Endothelial cell of umbilical vein (primary cell): ENCODE measurements at regions not wholly inside any gene's neighbourhood (a gene's known extent, or its start where the extent isn't known, plus 50 kb on each side); places are given as distances from the start of the nearest gene placed in this dataset.

Experiments
- BruUV-seq: library from RNA; stranded (reverse); fragments of 400-500 nt; replicated peaks from 2 replicates; lab custom pipeline; 2021; lab: Mats Ljungman, UMichigan
- CTCF ChIA-PET: fragments of 300-600, 350-600 bp; sonication (Branson Sonifier 250); formaldehyde crosslinking; loops from one replicate; lab custom pipeline; 2021; ENCODE audit warnings: antibody characterized with exemption, inconsistent platforms; lab: Charles Lee
- POLR2A ChIA-PET: fragments of 300-600, 350-600 bp; sonication (Branson Sonifier 250); formaldehyde crosslinking; loops from one replicate; lab custom pipeline; 2021; ENCODE audit warnings: antibody characterized with exemption, inconsistent platforms; lab: Charles Lee
- DNase-seq: peaks from one replicate; pipeline ENCODE4 v3.0.0-alpha.2; 2011; ENCODE audit warnings: low read depth, low spot score
- FAIRE-seq: peaks from 2 replicates; lab custom pipeline; 2011; peaks lifted over from hg19 to GRCh38; lab: Jason Lieb, UNC
- H2AFZ ChIP-seq: 2 replicates; pipeline ENCODE4 v1.6.0; 2012; ENCODE audit warnings: low read depth, low read length, control low read depth, inconsistent platforms
- H3K27ac ChIP-seq: 2 replicates; pipeline ENCODE4 v1.5.1; 2011; ENCODE audit warnings: low read depth, mild to moderate bottlenecking, control low read depth, low read length, moderate library complexity; ENCODE audit not compliant: insufficient read depth
- H3K27me3 ChIP-seq, 2 experiments: 2 replicates each; pipeline versions ENCODE4 v1.6.0 to v1.6.1; 2011; ENCODE audit warnings: low read length in 2 of 2, mixed read lengths in 1 of 2; ENCODE audit not compliant: control insufficient read depth in 2 of 2, insufficient read depth in 2 of 2
- H3K36me3 ChIP-seq, 2 experiments: 2 replicates in 1 of 2; 3 replicates in 1 of 2; pipeline ENCODE4 v1.5.1; 2011; ENCODE audit warnings: low read length in 2 of 2, mild to moderate bottlenecking in 1 of 2, moderate library complexity in 1 of 2; ENCODE audit not compliant: control insufficient read depth in 2 of 2, insufficient read depth in 2 of 2; ENCODE audit errors: extremely low read depth in 1 of 2
- H3K4me1 ChIP-seq: 3 replicates; pipeline ENCODE4 v1.5.1; 2011; ENCODE audit warnings: mild to moderate bottlenecking, low read length; ENCODE audit not compliant: control insufficient read depth, insufficient read depth; ENCODE audit errors: extremely low read depth
- H3K4me2 ChIP-seq: 2 replicates; pipeline ENCODE4 v1.6.1; 2011; ENCODE audit warnings: low read length, control low read depth, mixed read lengths; ENCODE audit not compliant: insufficient read depth
- H3K4me3 ChIP-seq, 3 experiments: fragments of 200-600 bp in 1 of 3; sonication (generic), shearing (Covaris generic) in 1 of 3; replicated peaks in 1 of 3; 2 replicates each; pipeline ENCODE4 v1.5.1; 2011 to 2016; ENCODE audit warnings: control low read depth in 3 of 3, low read length in 3 of 3, mild to moderate bottlenecking in 2 of 3, inconsistent platforms in 1 of 3, low read depth in 1 of 3, moderate library complexity in 1 of 3; ENCODE audit not compliant: insufficient read depth in 1 of 3
- H3K79me2 ChIP-seq: 2 replicates; pipeline ENCODE4 v1.6.0; 2012; ENCODE audit warnings: low read length, inconsistent platforms; ENCODE audit not compliant: control insufficient read depth, insufficient read depth
- H3K9ac ChIP-seq: replicated peaks from 2 replicates; pipeline ENCODE3; 2011; ENCODE audit warnings: low read length, control low read depth; ENCODE audit not compliant: insufficient read depth; ENCODE audit errors: extremely low read depth
- H3K9me1 ChIP-seq: replicated peaks from 3 replicates; pipeline ENCODE4 v1.6.0; 2011; ENCODE audit warnings: mild to moderate bottlenecking, low read length; ENCODE audit not compliant: control insufficient read depth, insufficient read depth; ENCODE audit errors: extremely low read depth
- H3K9me3 ChIP-seq: replicated peaks from 2 replicates; pipeline ENCODE4 v1.5.1; 2012; ENCODE audit warnings: low read length, inconsistent platforms; ENCODE audit not compliant: control insufficient read depth, insufficient read depth
- H4K20me1 ChIP-seq: replicated peaks from 2 replicates; pipeline ENCODE3; 2011; ENCODE audit warnings: mild to moderate bottlenecking, low read length; ENCODE audit not compliant: control insufficient read depth, insufficient read depth; ENCODE audit errors: extremely low read depth
- EZH2 ChIP-seq: IDR thresholded peaks from 2 replicates; pipeline ENCODE4 v1.6.1; 2012; ENCODE audit warnings: borderline replicate concordance, low read depth, mild to moderate bottlenecking, moderate library complexity, low read length, inconsistent platforms; ENCODE audit not compliant: severe bottlenecking
- FOS ChIP-seq: IDR thresholded peaks from 2 replicates; pipeline ENCODE4 v1.6.1; 2011; ENCODE audit warnings: mild to moderate bottlenecking, low read length, moderate library complexity, borderline replicate concordance; ENCODE audit not compliant: insufficient read depth
- GATA2 ChIP-seq: IDR thresholded peaks from 2 replicates; pipeline ENCODE4 v1.7.0; 2011; ENCODE audit warnings: low read depth, mild to moderate bottlenecking, moderate library complexity, mixed read lengths, low read length; ENCODE audit not compliant: insufficient read length, insufficient read depth
- JUN ChIP-seq: IDR thresholded peaks from 2 replicates; pipeline ENCODE4 v1.6.1; 2011; ENCODE audit warnings: borderline replicate concordance, low read depth; ENCODE audit not compliant: insufficient read length, insufficient read depth
- MYC ChIP-seq: IDR thresholded peaks from one replicate; pipeline ENCODE4 v1.6.1; 2011; ENCODE audit warnings: mild to moderate bottlenecking, low read depth, low read length
- POLR2A ChIP-seq: IDR thresholded peaks from 2 replicates; pipeline ENCODE4 v1.6.1; 2012; ENCODE audit warnings: low read depth, mild to moderate bottlenecking, control low read depth, low read length
- POLR2AphosphoS5 ChIP-seq: IDR thresholded peaks from 2 replicates; pipeline ENCODE4 v1.6.1; 2012; ENCODE audit warnings: low read depth, mild to moderate bottlenecking, control low read depth, low read length, moderate library complexity; ENCODE audit not compliant: insufficient read depth
- dilution Hi-C: fragments of 300-500 bp; cut with MboI; formaldehyde crosslinking; loops from one replicate; pipeline ENCODE4 v1.15.0; 2019; ENCODE audit warnings: low sequenced_read_pairs; ENCODE audit not compliant: extremely low pct_ligation_motif_present
- intact Hi-C: fragments of 100-400 bp; cut with micrococcal nuclease; formaldehyde crosslinking; loops from one replicate; pipeline ENCODE4 v1.10.0; 2022
- TF ChIP-seq, protein P1 (sequence below): IDR thresholded peaks from 2 replicates; pipeline ENCODE4 v1.6.1; 2011; ENCODE audit not compliant: insufficient read depth, insufficient read length
- TF ChIP-seq, protein P2 (sequence below), 2 donors: IDR thresholded peaks; 1 replicate in 1 of 2; 2 replicates in 1 of 2; pipeline ENCODE4 v1.5.1; 2011; ENCODE audit warnings: low read length in 2 of 2, mild to moderate bottlenecking in 2 of 2, moderate library complexity in 2 of 2, control low read depth in 1 of 2, inconsistent platforms in 1 of 2, low read depth in 1 of 2; ENCODE audit not compliant: insufficient read depth in 1 of 2; ENCODE audit errors: extremely low read depth in 1 of 2

DNA sequence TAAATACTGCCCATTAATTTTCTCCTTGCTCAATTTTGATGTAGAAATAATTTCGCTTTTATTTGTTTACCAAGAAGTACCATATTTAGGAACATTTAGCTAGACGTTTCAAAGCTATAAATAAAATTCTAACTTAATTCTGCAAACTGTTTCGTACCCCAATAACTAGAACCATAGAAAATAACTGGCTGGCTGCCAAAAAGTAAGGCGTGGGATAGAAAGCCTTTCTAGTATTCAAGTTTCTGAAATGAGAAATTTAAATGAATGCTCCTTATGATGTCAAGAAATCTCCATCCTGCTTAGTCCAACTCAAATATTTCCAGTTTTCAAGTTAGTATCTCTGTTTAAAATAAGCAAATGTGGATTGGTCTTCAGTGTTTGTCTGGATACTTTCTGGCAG, 167.4 kb downstream of the FBXO8 start:
- no peak for FAIRE-seq
- peaks cover 2 to 9% of the 10 kb centered on the region in 2 experiments for H3K27me3 ChIP-seq
- no peak for DNase-seq
- no peaks in the 10 kb centered on the region for H3K9me1 ChIP-seq
- H3K27ac ChIP-seq, result no peak overlapping the region
- no peak overlapping the region for H3K4me2 ChIP-seq
- CTCF ChIA-PET, result no interaction called here
- TF ChIP-seq POLR2A, result no peak
- TF ChIP-seq POLR2AphosphoS5, result no peak
- no peak for TF ChIP-seq FOS
- no peak for TF ChIP-seq JUN
- TF ChIP-seq, protein P1, sequence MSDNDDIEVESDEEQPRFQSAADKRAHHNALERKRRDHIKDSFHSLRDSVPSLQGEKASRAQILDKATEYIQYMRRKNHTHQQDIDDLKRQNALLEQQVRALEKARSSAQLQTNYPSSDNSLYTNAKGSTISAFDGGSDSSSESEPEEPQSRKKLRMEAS, result no peak
- no peak for TF ChIP-seq MYC
- TF ChIP-seq GATA2, result no peak
- no peak for TF ChIP-seq EZH2
- TF ChIP-seq, protein P2, sequence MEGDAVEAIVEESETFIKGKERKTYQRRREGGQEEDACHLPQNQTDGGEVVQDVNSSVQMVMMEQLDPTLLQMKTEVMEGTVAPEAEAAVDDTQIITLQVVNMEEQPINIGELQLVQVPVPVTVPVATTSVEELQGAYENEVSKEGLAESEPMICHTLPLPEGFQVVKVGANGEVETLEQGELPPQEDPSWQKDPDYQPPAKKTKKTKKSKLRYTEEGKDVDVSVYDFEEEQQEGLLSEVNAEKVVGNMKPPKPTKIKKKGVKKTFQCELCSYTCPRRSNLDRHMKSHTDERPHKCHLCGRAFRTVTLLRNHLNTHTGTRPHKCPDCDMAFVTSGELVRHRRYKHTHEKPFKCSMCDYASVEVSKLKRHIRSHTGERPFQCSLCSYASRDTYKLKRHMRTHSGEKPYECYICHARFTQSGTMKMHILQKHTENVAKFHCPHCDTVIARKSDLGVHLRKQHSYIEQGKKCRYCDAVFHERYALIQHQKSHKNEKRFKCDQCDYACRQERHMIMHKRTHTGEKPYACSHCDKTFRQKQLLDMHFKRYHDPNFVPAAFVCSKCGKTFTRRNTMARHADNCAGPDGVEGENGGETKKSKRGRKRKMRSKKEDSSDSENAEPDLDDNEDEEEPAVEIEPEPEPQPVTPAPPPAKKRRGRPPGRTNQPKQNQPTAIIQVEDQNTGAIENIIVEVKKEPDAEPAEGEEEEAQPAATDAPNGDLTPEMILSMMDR (IDR thresholded peaks at IDR 0.05; ENCODE audit: extremely low read depth in 1 of 2, insufficient read depth in 1 of 2, low read depth in 1 of 2, low read length in 2 of 2), result no peak
- dilution Hi-C loops, result no loop called here
- H2AFZ ChIP-seq, result no peak overlapping the region
- H3K4me3 ChIP-seq, result no peak overlapping the region
- H3K36me3 ChIP-seq, result no peaks in the 10 kb centered on the region
- no peaks in the 10 kb centered on the region for H3K9me3 ChIP-seq
- H3K79me2 ChIP-seq, result no peaks in the 10 kb centered on the region
- POLR2A ChIA-PET, result no interaction called here
- intact Hi-C loops, result no loop called here
- BruUV-seq, result no TSS peak
- no peaks in the 10 kb centered on the region for H3K4me1 ChIP-seq
- H4K20me1 ChIP-seq, result no peaks in the 10 kb centered on the region
- no peak overlapping the region for H3K9ac ChIP-seq
